Stimulated activated naive CD8-positive, alpha-beta T cell treated with anti-CD3 and anti-CD28 coated beads, Interleukin-15, amount 100 ng/mL, for 72 hours (primary cell): ENCODE measurements at regions not wholly inside any gene's neighbourhood (a gene's known extent, or its start where the extent isn't known, plus 50 kb on each side); places are given as distances from the start of the nearest gene placed in this dataset.

Source experiments
- ATAC-seq: fragments of 150-1000 bp; cut with Tn5 transposase; 2 replicates; pipeline ENCODE4 v1.10.0; 2021; ENCODE audit warnings: mild to moderate bottlenecking, moderate library complexity
- DNase-seq, 2 donors: peaks; one replicate each; pipeline ENCODE4 v3.0.0; 2021 to 2022
- H3K27ac Mint-ChIP-seq, 2 donors: one replicate each; pipeline ENCODE4 v1.8.0; 2022; ENCODE audit warnings: mild to moderate bottlenecking in 2 of 2, mixed read lengths in 2 of 2, moderate library complexity in 2 of 2
- H3K27me3 Mint-ChIP-seq: one replicate; pipeline ENCODE4 v1.8.0; 2022; ENCODE audit warnings: mixed read lengths
- H3K4me1 Mint-ChIP-seq: one replicate; pipeline ENCODE4 v1.8.0; 2022; ENCODE audit warnings: mild to moderate bottlenecking, mixed read lengths
- H3K4me3 Mint-ChIP-seq, 2 donors: one replicate each; pipeline ENCODE4 v1.8.0; 2022; ENCODE audit warnings: mild to moderate bottlenecking in 2 of 2, mixed read lengths in 2 of 2, moderate library complexity in 1 of 2
- H3K9me3 Mint-ChIP-seq, 2 donors: one replicate each; pipeline ENCODE4 v1.8.0; 2022; ENCODE audit warnings: mixed read lengths in 2 of 2

DNA sequence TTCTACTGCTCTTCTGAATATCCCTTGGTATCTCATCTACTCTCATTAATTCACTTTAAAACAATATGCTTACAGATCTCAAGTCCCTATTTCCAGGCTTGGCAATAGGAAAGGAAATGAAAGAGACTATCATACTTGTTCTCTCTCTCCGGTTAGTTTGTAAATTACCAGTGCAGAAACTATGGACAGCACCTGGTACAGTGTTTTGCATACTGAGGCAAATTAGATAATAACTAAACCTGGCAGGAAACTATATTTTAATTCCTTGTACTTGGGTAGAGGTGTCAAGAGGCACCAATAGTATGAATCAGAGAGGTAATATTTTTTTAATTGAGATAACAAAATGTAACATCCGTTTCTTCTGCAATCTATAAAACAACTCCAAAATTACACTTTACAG is 97.7 kb upstream of the TMEM196 start:
- DNase-seq: no peak
- ATAC-seq: no peak
- H3K9me3 Mint-ChIP-seq: peaks cover 6 to 9% of the 10 kb centered on the region in 2 donors

GRCh38 chr7:19869979-19870378 is 96.6 kb upstream of the TMEM196 start:
- Mint-ChIP-seq H3K27ac (no peak overlapping the region), H3K27me3 (no peaks in the 10 kb centered on the region), H3K9me3 (peaks cover 6 to 9% of the 10 kb centered on the region in 2 donors), H3K4me3 (no peak overlapping the region), H3K4me1 (no peaks in the 10 kb centered on the region)
- DNase-seq (no peak), ATAC-seq (no peak)

More for the DNA sequence above, 97.7 kb upstream of the TMEM196 start:
- H3K27me3 Mint-ChIP-seq: no peaks in the 10 kb centered on the region
- no peaks in the 10 kb centered on the region for H3K4me1 Mint-ChIP-seq
- H3K27ac Mint-ChIP-seq: no peak overlapping the region
- H3K4me3 Mint-ChIP-seq: no peak overlapping the region

- Mint-ChIP-seq H3K4me1 (no peaks in the 10 kb centered on the region), H3K27me3 (no peaks in the 10 kb centered on the region), H3K9me3 (no peaks in the 10 kb centered on the region), H3K4me3 (no peak overlapping the region), H3K27ac (no peak overlapping the region)
- ATAC-seq (no peak), DNase-seq (no peak)
Measured at GRCh38 chr7:19853261-19853832, 79.9 kb upstream of the TMEM196 start.

DNA sequence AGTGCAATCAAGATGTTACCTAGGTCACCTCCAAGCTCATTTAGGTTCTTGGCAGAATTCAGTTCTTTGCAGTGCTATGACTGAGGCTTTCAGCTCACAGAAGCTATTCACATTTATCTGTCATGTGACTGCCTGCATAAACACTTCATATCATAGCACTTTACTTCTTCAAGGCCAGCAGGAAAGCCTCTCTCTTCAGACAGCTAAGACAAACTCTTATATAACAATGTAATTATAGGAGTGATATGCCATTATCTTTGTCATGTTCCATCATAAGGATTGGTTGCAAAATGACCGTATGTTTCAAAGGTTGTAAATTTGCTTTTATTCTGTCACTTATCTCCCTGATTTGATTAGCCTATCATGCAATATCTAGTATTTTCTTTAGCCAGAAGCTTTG is 78.8 kb upstream of the TMEM196 start:
- Mint-ChIP-seq H3K27ac (no peak overlapping the region), H3K9me3 (no peaks in the 10 kb centered on the region), H3K4me3 (no peak overlapping the region), H3K27me3 (no peaks in the 10 kb centered on the region), H3K4me1 (no peaks in the 10 kb centered on the region)
- ATAC-seq (no peak), DNase-seq (no peak)

GRCh38 chr7:19851504-19851903 is 78.1 kb upstream of the TMEM196 start:
- no peaks in the 10 kb centered on the region for H3K27me3 Mint-ChIP-seq

GRCh38 chr7:19834566-19834965 is 61.1 kb upstream of the TMEM196 start:
- DNase-seq: no peak
- H3K9me3 Mint-ChIP-seq: no peaks in the 10 kb centered on the region
- no peak overlapping the region for H3K27ac Mint-ChIP-seq
- no peak for ATAC-seq
- no peaks in the 10 kb centered on the region for H3K27me3 Mint-ChIP-seq
- H3K4me1 Mint-ChIP-seq: no peaks in the 10 kb centered on the region
- H3K4me3 Mint-ChIP-seq: no peak overlapping the region

More at GRCh38 chr7:19851504-19851903, 78.1 kb upstream of the TMEM196 start:
- H3K27ac Mint-ChIP-seq: no peak overlapping the region
- no peaks in the 10 kb centered on the region for H3K9me3 Mint-ChIP-seq
- H3K4me3 Mint-ChIP-seq: no peak overlapping the region
- DNase-seq (no peak), ATAC-seq (no peak)
- H3K4me1 Mint-ChIP-seq: no peaks in the 10 kb centered on the region

DNA sequence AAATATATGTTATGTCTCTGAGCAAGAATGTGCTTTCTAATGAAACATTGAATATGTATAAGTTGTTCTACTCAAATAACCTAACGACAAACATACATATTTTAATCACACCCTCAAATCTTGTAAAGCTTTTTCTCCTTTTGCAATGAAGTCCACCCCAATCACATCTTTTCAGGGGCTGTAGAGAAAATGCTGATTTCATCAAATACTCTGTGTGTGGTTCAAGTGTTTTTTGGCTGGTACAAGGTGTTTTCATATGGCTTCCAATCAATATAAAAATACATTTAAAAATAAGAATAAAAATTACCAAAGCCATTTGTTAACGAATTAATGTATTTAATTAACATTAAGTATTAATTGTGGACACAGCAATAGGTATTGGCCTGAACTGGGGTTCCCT is 57.2 kb upstream of the TMEM196 start:
- ATAC-seq (no peak), DNase-seq (no peak)
- Mint-ChIP-seq H3K27me3 (no peaks in the 10 kb centered on the region), H3K4me3 (no peak overlapping the region), H3K27ac (no peak overlapping the region), H3K9me3 (no peaks in the 10 kb centered on the region), H3K4me1 (no peaks in the 10 kb centered on the region)
